ENCODE measurements at regions not wholly inside any gene's neighbourhood (a gene's known extent, or its start where the extent isn't known, plus 50 kb on each side); places are given as distances from the start of the nearest gene placed in this dataset.

DNA sequence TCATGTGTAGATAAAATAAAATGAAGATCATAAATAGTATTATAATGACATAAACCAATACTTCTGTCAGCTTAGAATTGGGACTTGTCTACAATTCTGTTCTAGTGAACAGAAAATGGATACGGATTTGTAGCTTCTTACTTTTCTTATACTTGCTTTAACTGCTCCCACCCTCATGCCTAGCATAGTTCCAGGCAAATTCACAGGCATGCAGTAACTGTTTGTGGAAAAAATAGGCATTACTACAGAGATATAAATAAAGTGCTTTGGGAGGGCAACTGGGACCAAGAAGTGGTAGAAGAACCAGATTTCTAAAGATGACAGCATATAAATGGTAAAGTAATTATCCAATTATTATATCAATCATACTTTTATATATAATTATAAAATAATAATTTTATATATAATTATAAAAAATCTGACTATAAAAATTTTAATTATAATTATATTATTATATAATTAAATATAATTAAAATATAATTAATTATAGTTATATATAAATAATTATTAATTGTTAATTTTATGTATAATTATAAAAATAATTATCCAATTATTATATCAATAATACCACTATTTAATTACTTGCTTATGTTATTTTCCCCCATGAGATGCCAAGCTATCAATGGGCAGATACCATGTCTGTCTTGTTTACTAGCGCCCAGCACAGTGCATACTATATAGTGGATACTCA, 144.1 kb downstream of the NOC3L start (continued):
- TF ChIP-seq, protein P1, sequence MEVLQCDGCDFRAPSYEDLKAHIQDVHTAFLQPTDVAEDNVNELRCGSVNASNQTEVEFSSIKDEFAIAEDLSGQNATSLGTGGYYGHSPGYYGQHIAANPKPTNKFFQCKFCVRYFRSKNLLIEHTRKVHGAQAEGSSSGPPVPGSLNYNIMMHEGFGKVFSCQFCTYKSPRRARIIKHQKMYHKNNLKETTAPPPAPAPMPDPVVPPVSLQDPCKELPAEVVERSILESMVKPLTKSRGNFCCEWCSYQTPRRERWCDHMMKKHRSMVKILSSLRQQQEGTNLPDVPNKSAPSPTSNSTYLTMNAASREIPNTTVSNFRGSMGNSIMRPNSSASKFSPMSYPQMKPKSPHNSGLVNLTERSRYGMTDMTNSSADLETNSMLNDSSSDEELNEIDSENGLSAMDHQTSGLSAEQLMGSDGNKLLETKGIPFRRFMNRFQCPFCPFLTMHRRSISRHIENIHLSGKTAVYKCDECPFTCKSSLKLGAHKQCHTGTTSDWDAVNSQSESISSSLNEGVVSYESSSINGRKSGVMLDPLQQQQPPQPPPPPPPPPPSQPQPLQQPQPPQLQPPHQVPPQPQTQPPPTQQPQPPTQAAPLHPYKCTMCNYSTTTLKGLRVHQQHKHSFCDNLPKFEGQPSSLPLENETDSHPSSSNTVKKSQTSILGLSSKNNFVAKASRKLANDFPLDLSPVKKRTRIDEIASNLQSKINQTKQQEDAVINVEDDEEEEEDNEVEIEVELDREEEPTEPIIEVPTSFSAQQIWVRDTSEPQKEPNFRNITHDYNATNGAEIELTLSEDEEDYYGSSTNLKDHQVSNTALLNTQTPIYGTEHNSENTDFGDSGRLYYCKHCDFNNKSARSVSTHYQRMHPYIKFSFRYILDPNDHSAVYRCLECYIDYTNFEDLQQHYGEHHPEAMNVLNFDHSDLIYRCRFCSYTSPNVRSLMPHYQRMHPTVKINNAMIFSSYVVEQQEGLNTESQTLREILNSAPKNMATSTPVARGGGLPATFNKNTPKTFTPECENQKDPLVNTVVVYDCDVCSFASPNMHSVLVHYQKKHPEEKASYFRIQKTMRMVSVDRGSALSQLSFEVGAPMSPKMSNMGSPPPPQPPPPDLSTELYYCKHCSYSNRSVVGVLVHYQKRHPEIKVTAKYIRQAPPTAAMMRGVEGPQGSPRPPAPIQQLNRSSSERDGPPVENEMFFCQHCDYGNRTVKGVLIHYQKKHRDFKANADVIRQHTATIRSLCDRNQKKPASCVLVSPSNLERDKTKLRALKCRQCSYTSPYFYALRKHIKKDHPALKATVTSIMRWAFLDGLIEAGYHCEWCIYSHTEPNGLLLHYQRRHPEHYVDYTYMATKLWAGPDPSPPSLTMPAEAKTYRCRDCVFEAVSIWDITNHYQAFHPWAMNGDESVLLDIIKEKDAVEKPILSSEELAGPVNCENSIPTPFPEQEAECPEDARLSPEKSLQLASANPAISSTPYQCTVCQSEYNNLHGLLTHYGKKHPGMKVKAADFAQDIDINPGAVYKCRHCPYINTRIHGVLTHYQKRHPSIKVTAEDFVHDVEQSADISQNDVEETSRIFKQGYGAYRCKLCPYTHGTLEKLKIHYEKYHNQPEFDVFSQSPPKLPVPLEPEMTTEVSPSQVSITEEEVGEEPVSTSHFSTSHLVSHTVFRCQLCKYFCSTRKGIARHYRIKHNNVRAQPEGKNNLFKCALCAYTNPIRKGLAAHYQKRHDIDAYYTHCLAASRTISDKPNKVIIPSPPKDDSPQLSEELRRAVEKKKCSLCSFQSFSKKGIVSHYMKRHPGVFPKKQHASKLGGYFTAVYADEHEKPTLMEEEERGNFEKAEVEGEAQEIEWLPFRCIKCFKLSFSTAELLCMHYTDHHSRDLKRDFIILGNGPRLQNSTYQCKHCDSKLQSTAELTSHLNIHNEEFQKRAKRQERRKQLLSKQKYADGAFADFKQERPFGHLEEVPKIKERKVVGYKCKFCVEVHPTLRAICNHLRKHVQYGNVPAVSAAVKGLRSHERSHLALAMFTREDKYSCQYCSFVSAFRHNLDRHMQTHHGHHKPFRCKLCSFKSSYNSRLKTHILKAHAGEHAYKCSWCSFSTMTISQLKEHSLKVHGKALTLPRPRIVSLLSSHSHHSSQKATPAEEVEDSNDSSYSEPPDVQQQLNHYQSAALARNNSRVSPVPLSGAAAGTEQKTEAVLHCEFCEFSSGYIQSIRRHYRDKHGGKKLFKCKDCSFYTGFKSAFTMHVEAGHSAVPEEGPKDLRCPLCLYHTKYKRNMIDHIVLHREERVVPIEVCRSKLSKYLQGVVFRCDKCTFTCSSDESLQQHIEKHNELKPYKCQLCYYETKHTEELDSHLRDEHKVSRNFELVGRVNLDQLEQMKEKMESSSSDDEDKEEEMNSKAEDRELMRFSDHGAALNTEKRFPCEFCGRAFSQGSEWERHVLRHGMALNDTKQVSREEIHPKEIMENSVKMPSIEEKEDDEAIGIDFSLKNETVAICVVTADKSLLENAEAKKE (CRISPR knock-in tag; IDR thresholded peaks at IDR 0.05) = no peak
- TF ChIP-seq NANOG (IDR thresholded peaks at IDR 0.05; ENCODE audit: borderline replicate concordance) (no peak), STAT1 (IDR thresholded peaks at IDR 0.05; ENCODE audit: unreplicated experiment) (no peak), POLR2AphosphoS5 (IDR thresholded peaks at IDR 0.05; ENCODE audit: low read depth) (no peak), EZH2 (IDR thresholded peaks at IDR 0.05; ENCODE audit: low read depth, unreplicated experiment) (no peak), CREB1 (CRISPR knock-in tag; IDR thresholded peaks at IDR 0.05; ENCODE audit: low read depth) (no peak), EZH2phosphoT487 (IDR thresholded peaks at IDR 0.05; ENCODE audit: unreplicated experiment) (no peak), ZNF331 (CRISPR knock-in tag; IDR thresholded peaks at IDR 0.05; ENCODE audit: low read depth) (no peak)
- TF ChIP-seq, protein P2, sequence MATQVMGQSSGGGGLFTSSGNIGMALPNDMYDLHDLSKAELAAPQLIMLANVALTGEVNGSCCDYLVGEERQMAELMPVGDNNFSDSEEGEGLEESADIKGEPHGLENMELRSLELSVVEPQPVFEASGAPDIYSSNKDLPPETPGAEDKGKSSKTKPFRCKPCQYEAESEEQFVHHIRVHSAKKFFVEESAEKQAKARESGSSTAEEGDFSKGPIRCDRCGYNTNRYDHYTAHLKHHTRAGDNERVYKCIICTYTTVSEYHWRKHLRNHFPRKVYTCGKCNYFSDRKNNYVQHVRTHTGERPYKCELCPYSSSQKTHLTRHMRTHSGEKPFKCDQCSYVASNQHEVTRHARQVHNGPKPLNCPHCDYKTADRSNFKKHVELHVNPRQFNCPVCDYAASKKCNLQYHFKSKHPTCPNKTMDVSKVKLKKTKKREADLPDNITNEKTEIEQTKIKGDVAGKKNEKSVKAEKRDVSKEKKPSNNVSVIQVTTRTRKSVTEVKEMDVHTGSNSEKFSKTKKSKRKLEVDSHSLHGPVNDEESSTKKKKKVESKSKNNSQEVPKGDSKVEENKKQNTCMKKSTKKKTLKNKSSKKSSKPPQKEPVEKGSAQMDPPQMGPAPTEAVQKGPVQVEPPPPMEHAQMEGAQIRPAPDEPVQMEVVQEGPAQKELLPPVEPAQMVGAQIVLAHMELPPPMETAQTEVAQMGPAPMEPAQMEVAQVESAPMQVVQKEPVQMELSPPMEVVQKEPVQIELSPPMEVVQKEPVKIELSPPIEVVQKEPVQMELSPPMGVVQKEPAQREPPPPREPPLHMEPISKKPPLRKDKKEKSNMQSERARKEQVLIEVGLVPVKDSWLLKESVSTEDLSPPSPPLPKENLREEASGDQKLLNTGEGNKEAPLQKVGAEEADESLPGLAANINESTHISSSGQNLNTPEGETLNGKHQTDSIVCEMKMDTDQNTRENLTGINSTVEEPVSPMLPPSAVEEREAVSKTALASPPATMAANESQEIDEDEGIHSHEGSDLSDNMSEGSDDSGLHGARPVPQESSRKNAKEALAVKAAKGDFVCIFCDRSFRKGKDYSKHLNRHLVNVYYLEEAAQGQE (IDR thresholded peaks at IDR 0.05; ENCODE audit: unreplicated experiment) = no peak

Data from GM23338 (cell line).